Liver (tissue), 7 donors: ENCODE measurements at regions not wholly inside any gene's neighbourhood (a gene's known extent, or its start where the extent isn't known, plus 50 kb on each side); places are given as distances from the start of the nearest gene placed in this dataset.
"Not testable (repeated sequence)": the region's sequence is repeated elsewhere in the genome, so short reads cannot be mapped to it uniquely, and the experiment has no call there.

Experiments used
- DNase-seq: peaks from one replicate; pipeline ENCODE4 v3.0.0-alpha.2; 2017; ENCODE audit warnings: low spot score
- H3K27ac ChIP-seq, 2 donors: one replicate each; pipeline ENCODE4 v1.7.0; 2013; ENCODE audit warnings: inconsistent platforms in 2 of 2, low read length in 2 of 2, control low read depth in 1 of 2, low read depth in 1 of 2, mild to moderate bottlenecking in 1 of 2
- H3K27me3 ChIP-seq, 4 donors: one replicate each; pipeline versions ENCODE4 v1.6.1 to v1.7.0; 2013; ENCODE audit warnings: low read length in 3 of 4, inconsistent platforms in 1 of 4, mild to moderate bottlenecking in 1 of 4, moderate library complexity in 1 of 4; ENCODE audit not compliant: control insufficient read depth in 4 of 4, insufficient read depth in 4 of 4
- H3K36me3 ChIP-seq, 4 donors: one replicate each; pipeline versions ENCODE4 v1.6.1 to v1.7.0; 2013; ENCODE audit warnings: low read length in 3 of 4, mild to moderate bottlenecking in 3 of 4, low read depth in 1 of 4, moderate library complexity in 1 of 4; ENCODE audit not compliant: control insufficient read depth in 4 of 4, insufficient read depth in 3 of 4
- H3K4me1 ChIP-seq, 4 donors: one replicate each; pipeline versions ENCODE4 v1.6.1 to v1.7.0; 2013; ENCODE audit warnings: low read length in 3 of 4, mild to moderate bottlenecking in 3 of 4, moderate library complexity in 1 of 4; ENCODE audit not compliant: control insufficient read depth in 4 of 4, insufficient read depth in 4 of 4
- H3K4me3 ChIP-seq, 3 donors: one replicate each; pipeline versions ENCODE4 v1.6.1 to v1.7.0; 2013; ENCODE audit warnings: low read length in 3 of 3, control low read depth in 1 of 3, low read depth in 1 of 3, mild to moderate bottlenecking in 1 of 3
- H3K9ac ChIP-seq, 2 donors: one replicate each; pipeline ENCODE4 v1.7.0; 2013; ENCODE audit warnings: low read length in 2 of 2, mild to moderate bottlenecking in 2 of 2, moderate library complexity in 2 of 2, control low read depth in 1 of 2, low read depth in 1 of 2
- H3K9me3 ChIP-seq, 4 donors: one replicate each; pipeline versions ENCODE4 v1.6.1 to v1.7.0; 2013; ENCODE audit warnings: low read length in 3 of 4; ENCODE audit not compliant: control insufficient read depth in 4 of 4
- EGR1 ChIP-seq, 2 donors: IDR thresholded peaks; 2 replicates each; pipeline ENCODE4 v1.6.1; 2016 to 2018; ENCODE audit warnings: antibody characterized with exemption in 2 of 2, low read depth in 2 of 2
- FOXA2 ChIP-seq: IDR thresholded peaks from 2 replicates; pipeline ENCODE4 v1.6.1; 2016; ENCODE audit warnings: antibody characterized with exemption
- GABPA ChIP-seq, 2 donors: IDR thresholded peaks in 1 of 2; conservative IDR thresholded peaks in 1 of 2; 2 replicates each; pipeline ENCODE4 v1.6.1; 2016; ENCODE audit warnings: antibody characterized with exemption in 2 of 2, mild to moderate bottlenecking in 1 of 2, moderate library complexity in 1 of 2
- JUND ChIP-seq, 2 donors: IDR thresholded peaks; 2 replicates each; pipeline ENCODE4 v1.6.1; 2016; ENCODE audit warnings: antibody characterized with exemption in 2 of 2
- MAX ChIP-seq: IDR thresholded peaks from 2 replicates; pipeline ENCODE4 v1.6.1; 2016; ENCODE audit warnings: antibody characterized with exemption
- NR2F2 ChIP-seq: IDR thresholded peaks from 2 replicates; pipeline ENCODE4 v1.6.1; 2016; ENCODE audit warnings: antibody characterized with exemption
- RXRA ChIP-seq, 2 donors: IDR thresholded peaks; 2 replicates each; pipeline ENCODE4 v1.6.1; 2017 to 2018; ENCODE audit warnings: antibody characterized with exemption in 2 of 2, mild to moderate bottlenecking in 1 of 2
- TAF1 ChIP-seq: conservative IDR thresholded peaks from 2 replicates; pipeline ENCODE4 v1.6.1; 2016; ENCODE audit warnings: antibody characterized with exemption, mild to moderate bottlenecking
- ZBTB33 ChIP-seq: IDR thresholded peaks from 2 replicates; pipeline ENCODE4 v1.6.1; 2016; ENCODE audit warnings: antibody characterized with exemption
- WGBS: extraction: QIAGEN DNeasy Blood & Tissue Kit; methylation state at CpG from one replicate; pipeline ENCODE4 v1.1.7; 2013; 5-methylcytosine and 5-hydroxymethylcytosine counted together
- TF ChIP-seq, protein P1 (sequence below): IDR thresholded peaks from 2 replicates; pipeline ENCODE4 v1.6.1; 2016; ENCODE audit warnings: antibody characterized with exemption, mild to moderate bottlenecking
- TF ChIP-seq, protein P2 (sequence below): IDR thresholded peaks from 2 replicates; pipeline ENCODE4 v1.6.1; 2016; ENCODE audit warnings: antibody characterized with exemption
- donor health status: healthy.
- donor health status: healthy.
- donor health status: healthy.
- donor health status: healthy.

GRCh38 chr20:51125105-51125504, 102.2 kb upstream of the KCNG1 start (continued):
- TF ChIP-seq, protein P1, sequence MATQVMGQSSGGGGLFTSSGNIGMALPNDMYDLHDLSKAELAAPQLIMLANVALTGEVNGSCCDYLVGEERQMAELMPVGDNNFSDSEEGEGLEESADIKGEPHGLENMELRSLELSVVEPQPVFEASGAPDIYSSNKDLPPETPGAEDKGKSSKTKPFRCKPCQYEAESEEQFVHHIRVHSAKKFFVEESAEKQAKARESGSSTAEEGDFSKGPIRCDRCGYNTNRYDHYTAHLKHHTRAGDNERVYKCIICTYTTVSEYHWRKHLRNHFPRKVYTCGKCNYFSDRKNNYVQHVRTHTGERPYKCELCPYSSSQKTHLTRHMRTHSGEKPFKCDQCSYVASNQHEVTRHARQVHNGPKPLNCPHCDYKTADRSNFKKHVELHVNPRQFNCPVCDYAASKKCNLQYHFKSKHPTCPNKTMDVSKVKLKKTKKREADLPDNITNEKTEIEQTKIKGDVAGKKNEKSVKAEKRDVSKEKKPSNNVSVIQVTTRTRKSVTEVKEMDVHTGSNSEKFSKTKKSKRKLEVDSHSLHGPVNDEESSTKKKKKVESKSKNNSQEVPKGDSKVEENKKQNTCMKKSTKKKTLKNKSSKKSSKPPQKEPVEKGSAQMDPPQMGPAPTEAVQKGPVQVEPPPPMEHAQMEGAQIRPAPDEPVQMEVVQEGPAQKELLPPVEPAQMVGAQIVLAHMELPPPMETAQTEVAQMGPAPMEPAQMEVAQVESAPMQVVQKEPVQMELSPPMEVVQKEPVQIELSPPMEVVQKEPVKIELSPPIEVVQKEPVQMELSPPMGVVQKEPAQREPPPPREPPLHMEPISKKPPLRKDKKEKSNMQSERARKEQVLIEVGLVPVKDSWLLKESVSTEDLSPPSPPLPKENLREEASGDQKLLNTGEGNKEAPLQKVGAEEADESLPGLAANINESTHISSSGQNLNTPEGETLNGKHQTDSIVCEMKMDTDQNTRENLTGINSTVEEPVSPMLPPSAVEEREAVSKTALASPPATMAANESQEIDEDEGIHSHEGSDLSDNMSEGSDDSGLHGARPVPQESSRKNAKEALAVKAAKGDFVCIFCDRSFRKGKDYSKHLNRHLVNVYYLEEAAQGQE: no peak

- H3K27me3 ChIP-seq: peaks cover 0 to 12% (median 2%) of the 10 kb centered on the region in 4 donors
- H3K9ac ChIP-seq, H3K27ac ChIP-seq, H3K4me1 ChIP-seq, H3K9me3 ChIP-seq, H3K4me3 ChIP-seq, H3K36me3 ChIP-seq, DNase-seq: not testable (repeated sequence)
- WGBS: 92% methylated on average over 1 of the region's 1 CpG
These were observed 101.0 kb upstream of the KCNG1 start for GRCh38 chr20:51123887-51124286.

DNA sequence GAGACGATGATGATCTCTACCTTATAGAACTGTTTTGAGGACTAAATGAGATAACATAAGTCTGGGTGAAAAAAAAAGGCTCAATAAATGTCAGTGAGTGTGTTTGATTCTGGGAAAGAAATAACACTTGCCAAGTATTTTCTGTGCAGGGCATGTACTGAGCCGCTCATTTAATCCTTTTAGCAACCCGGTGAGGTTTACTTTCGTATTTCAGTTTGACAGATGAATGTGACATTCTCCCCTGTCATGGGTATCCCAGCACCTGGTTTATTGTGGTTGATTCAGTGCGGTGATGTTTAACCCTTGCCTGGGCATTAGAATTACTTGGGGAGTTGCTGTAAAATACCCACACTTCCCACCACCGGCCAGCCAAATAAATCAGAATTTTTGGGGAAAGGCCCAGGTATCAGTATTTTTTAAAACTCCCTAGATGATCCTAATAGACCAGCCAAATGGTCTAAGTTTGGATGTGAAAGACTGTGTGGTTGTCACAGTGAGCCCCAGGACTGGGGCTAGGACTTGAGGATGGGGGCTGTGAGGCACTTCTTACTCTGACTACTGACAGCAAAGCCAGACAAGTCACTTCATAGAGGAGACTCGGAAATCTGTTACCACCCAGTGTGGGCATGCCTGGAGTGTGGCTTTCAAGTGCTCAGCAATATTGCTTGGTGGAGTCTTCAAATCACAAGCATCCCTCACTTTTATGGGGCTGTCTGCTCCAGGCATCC, 100.2 kb upstream of the KCNG1 start:
- Histone ChIP-seq H3K4me1 (no peaks in the 10 kb centered on the region), H3K27ac (no peak overlapping the region), H3K9me3 (no peaks in the 10 kb centered on the region), H3K36me3 (no peaks in the 10 kb centered on the region), H3K4me3 (no peak overlapping the region), H3K27me3 (peaks cover 0 to 13% (median 2%) of the 10 kb centered on the region in 4 donors), H3K9ac (no peak overlapping the region)
- 53% methylated on average over 7 of the region's 7 CpGs for WGBS
- no peak for TF ChIP-seq ZBTB33
- TF ChIP-seq RXRA (IDR thresholded peaks at IDR 0.05): no peak
- TF ChIP-seq, protein P2, sequence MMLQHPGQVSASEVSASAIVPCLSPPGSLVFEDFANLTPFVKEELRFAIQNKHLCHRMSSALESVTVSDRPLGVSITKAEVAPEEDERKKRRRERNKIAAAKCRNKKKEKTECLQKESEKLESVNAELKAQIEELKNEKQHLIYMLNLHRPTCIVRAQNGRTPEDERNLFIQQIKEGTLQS: no peak
- no peak for TF ChIP-seq MAX
- TF ChIP-seq JUND (IDR thresholded peaks at IDR 0.05): no peak
- TF ChIP-seq GABPA (IDR thresholded peaks at IDR 0.05 in 1 of 2, conservative IDR thresholded peaks at IDR 0.05 in 1 of 2): no peak
- DNase-seq: no peak

DNA sequence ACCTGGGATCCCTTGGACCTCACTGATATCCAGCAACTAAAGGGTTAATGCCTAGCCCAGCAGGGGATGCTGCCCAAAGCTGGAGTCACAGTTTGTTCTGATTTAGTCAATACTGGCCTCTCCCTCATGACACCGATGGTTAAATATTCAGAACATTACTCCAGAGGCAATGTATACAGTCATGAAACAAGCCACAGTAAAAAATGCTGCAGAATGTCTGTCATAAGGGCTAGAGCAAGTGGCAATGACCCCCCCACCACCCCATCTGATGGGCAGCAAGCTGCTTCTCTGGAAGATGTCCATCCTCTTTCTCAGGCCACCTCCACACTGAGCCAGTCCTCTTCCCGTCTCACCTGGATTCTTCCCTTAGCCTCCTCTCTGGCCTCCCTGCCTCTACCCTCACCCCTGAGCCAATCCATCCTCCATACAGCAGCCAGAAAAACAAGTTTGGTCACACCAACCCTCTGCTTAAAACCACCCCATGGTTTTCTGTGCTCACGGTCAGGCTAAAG, 99.0 kb upstream of the KCNG1 start:
- 36% methylated on average over 3 of the region's 3 CpGs for WGBS
- peaks cover 0 to 13% (median 2%) of the 10 kb centered on the region in 4 donors for H3K27me3 ChIP-seq
- TF ChIP-seq FOXA2 (no peak), NR2F2 (no peak), EGR1 (IDR thresholded peaks at IDR 0.05; ENCODE audit: low read depth in 2 of 2) (no peak), RXRA (IDR thresholded peaks at IDR 0.05) (no peak), JUND (IDR thresholded peaks at IDR 0.05) (no peak), TAF1 (no peak)
- TF ChIP-seq, protein P1: no peak
- DNase-seq: no peak
- no peak overlapping the region for H3K4me3 ChIP-seq
- no peaks in the 10 kb centered on the region for H3K9me3 ChIP-seq
- H3K9ac ChIP-seq: no peak overlapping the region
- no peaks in the 10 kb centered on the region for H3K4me1 ChIP-seq
- H3K27ac ChIP-seq: no peak overlapping the region
- H3K36me3 ChIP-seq: no peaks in the 10 kb centered on the region
